ENCODE measurements at regions not wholly inside any gene's neighbourhood (a gene's known extent, or its start where the extent isn't known, plus 50 kb on each side); places are given as distances from the start of the nearest gene placed in this dataset.

DNA sequence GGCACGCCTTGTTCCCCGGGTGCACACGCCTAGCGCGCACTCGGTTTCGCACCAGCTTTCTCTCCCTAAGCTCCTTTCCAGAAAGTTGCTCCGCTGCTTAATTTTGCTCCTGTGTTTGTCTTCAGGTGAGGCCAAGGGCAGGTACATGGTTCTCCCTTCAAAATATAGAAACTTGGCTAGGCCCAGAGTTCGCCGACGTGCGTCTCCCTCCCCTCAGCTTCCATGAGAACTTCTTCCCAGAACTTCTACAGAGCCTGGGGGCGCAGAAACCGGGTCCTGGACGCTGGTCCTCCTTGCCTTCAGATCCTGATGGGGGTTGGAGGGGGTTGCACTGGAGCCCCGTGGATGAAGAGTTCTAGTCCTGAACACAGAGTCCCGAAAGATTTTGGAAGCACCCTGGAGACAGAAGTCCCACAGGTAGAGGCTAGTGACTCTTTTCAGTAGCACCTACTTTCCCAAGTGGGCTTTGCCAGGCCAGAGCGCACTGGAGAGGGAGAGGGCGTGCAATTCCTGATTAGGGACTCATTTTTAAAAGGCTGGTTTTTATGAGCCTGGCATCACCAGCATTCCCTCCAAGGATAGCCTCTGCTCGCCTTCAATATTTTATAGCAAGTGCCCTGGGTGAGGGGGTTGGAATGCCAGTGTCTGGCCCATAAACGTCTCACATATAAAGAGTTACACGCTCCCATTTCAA is 128.4 kb downstream of the TMEM174 start:
- in situ Hi-C loops (cut with HindIII; ENCODE audit: low pct_ligation_motif_present, low pct_unique_long_range_greater_than_20kb, low sequenced_read_pairs): no loop called here
- DNase-seq: no peak

DNA sequence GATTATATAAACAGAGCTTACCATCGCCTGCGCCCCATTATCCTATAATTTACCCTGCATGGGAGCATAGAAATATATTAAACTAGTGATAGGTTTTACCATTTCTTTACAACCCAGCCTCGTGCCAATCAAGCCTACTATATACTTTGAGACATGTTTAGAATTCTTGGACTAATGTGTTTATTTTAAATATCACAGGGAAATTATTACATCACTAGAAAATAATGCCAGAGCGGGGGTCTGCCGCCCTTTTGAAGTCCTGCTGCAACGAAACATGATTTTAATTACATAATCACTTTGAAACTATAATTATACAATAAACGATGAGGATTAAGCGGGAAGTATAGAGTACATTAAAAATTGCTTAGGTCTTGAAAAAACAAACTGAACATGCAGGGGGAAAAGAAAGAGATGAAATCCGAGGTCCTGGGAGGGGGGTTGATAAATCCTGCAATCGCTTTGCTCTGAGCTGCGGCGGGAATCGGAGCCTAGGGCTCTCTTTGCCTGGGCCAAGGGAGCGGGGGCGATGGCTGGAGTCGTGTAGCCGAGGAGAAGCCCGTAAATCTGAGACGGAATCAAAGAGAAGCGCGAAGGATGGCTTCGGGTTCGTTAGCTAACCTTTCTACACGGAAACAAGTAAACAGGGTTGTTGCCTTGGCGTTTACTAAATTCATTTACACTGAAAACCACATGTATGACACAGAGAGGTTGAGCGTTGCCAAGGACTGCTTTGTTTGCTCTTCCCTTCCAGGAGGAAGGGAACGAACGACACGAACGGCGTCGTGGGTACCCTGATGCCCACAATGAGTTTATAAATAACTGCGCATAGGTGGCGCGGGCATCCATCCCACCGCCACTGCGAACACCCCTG is 127.6 kb downstream of the TMEM174 start:
- in situ Hi-C loops (cut with HindIII; ENCODE audit: low pct_ligation_motif_present, low pct_unique_long_range_greater_than_20kb, low sequenced_read_pairs): no loop called here
- DNase-seq: no peak

- no peak for DNase-seq
- in situ Hi-C loops (cut with HindIII; ENCODE audit: low pct_ligation_motif_present, low pct_unique_long_range_greater_than_20kb, low sequenced_read_pairs): no loop called here
Observed at GRCh38 chr5:73299665-73300336, 126.8 kb downstream of the TMEM174 start.

GRCh38 chr5:73298772-73299630 is 126.0 kb downstream of the TMEM174 start:
- in situ Hi-C loops (cut with HindIII; ENCODE audit: low pct_ligation_motif_present, low pct_unique_long_range_greater_than_20kb, low sequenced_read_pairs): no loop called here
- DNase-seq: no peak

DNA sequence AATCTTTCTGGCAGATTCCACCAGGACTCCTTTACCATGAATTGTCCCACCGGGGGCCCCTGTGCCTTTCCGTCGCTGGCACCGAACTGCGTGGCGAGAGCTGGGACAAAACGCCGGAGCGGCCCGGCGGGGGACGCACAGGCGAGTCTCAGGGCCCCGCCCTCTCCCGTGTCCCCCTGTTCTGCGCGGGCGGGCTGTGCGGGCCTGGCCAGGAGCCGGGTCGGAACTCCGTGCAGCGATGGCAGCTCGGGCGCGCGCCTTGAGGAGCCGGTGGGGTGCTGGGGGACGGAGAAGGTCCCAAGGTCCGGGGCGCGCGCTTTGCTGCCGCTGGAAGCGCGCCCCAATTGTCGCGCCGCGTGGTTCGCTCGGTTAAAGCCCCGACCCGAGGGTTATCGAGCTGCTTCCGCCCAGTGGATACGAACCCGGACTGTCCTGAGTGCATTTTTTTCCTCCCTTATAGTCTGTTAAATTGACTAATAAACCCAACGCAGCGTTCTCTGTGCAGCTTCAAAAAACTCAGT is 125.3 kb downstream of the TMEM174 start:
- in situ Hi-C loops (cut with HindIII; ENCODE audit: low pct_ligation_motif_present, low pct_unique_long_range_greater_than_20kb, low sequenced_read_pairs): no loop called here
- DNase-seq: no peak

DNA sequence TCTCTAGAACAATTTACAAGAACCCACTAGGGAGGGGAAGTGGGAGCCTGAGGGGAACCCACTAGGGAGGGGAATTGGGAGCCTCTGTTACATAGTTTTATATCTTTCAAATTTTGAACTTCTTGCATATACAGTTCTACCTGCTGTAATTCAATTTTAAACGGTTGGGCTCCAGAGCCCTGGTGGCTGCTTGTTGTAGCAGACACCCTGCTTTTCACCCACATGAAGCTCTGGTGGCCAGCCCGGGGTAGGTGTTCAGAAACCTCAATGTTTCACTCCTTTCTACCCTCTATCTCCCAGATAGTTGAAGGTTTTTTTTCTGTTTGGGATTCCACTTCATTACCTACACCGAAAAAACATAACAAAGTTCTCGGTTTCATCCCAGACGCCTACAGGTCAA is 124.4 kb downstream of the TMEM174 start:
- in situ Hi-C loops (cut with HindIII; ENCODE audit: low pct_ligation_motif_present, low pct_unique_long_range_greater_than_20kb, low sequenced_read_pairs): no loop called here
- no peak for DNase-seq

DNA sequence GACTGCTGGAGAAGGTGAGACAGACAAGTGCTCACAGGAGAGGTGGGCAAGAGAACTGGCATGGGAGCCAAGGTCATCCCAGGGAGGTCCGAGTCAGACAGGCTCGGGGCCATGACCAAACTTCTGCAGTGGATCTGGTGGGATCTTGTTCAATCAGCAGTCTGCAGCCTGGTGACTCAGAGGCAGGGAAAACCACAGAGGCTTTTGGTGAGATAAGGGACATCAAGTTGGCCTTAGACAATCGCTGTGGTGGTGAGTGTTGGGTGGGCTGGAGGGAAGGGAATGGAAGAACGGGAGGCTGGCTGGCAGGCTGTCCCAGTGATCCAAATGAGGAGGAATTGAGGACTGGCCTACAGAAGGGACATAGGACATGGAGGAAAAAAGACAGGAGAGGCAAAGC is 123.8 kb downstream of the TMEM174 start:
- in situ Hi-C loops (cut with HindIII; ENCODE audit: low pct_ligation_motif_present, low pct_unique_long_range_greater_than_20kb, low sequenced_read_pairs): no loop called here
- DNase-seq: peak; percentile 16

DNA sequence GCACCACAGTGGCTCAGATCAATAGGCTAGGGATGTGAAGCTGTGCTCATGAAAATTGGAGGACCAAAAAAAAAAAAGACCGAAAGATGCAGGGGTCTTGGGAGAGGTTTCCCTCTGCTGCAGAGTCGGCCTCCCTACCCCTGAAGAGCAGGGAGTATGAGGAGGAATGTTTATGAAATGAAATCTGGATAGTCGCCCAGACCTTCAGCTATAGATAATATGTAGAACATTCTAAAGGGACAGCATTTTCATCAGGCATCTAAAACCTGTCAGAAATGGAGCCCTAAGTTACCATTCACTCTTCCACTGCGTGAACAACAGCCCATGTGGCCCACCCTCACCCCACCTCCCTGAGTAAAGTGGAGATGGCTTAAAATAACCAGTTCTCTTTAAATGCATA is 122.9 kb downstream of the TMEM174 start:
- in situ Hi-C loops (cut with HindIII; ENCODE audit: low pct_ligation_motif_present, low pct_unique_long_range_greater_than_20kb, low sequenced_read_pairs): no loop called here
- DNase-seq: no peak

GRCh38 chr5:73295447-73295846 is 122.5 kb downstream of the TMEM174 start:
- no peak for DNase-seq
- in situ Hi-C loops (cut with HindIII; ENCODE audit: low pct_ligation_motif_present, low pct_unique_long_range_greater_than_20kb, low sequenced_read_pairs): no loop called here

DNA sequence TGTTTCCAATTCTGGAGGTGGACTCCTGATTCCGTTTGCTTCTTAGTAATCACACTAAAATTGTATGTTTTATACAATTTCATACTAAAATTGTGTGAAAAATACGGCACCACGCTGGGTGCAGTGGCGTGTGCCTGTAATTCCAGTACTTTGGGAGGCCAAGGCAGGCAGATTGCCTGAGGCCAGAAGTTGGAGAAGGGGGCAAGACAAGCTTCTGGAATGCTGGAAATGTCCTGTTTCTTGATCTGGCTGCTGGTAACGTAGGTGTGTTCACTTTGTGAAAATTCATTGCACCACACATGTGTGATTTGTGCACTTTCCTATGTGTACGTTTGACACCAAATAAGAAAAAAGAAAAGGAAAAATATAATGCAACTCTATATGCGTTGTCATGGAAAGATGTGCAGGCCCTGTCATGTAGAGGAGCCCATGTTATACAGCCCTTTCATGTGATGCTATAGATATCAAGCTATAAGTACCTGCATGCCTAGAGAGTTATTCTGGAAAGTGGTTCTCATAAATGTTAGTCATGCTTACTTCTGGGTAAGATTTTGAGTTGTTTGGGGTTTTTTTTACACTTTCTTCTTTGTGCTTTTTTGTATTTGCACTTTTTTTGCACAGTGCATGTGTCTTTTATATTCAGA is 119.9 kb downstream of the TMEM174 start:
- no peak for DNase-seq
- in situ Hi-C loops (cut with HindIII; ENCODE audit: low pct_ligation_motif_present, low pct_unique_long_range_greater_than_20kb, low sequenced_read_pairs): no loop called here

DNA sequence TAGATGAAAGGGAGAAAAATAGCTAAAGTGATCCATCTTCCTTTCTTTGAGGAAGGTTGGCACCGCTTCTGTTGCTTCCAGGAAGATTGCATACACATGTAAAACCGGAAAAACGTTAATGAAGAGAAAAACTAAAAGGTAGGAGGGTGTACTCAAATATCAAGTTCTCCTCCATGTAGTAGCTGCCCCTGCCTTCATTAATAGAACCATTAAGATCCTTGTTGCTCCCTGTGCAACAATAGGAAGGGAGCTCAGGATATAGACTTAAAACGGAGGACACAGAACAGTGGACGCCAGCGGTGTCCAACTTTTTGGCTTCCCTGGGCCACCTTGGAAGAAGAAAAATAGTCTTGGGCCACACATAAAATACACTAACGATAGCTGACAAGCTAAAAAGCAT is 118.9 kb downstream of the TMEM174 start:
- DNase-seq: no peak
- in situ Hi-C loops (cut with HindIII; ENCODE audit: low pct_ligation_motif_present, low pct_unique_long_range_greater_than_20kb, low sequenced_read_pairs): no loop called here

GRCh38 chr5:73290242-73290641 is 117.2 kb downstream of the TMEM174 start:
- DNase-seq: no peak
- in situ Hi-C loops (cut with HindIII; ENCODE audit: low pct_ligation_motif_present, low pct_unique_long_range_greater_than_20kb, low sequenced_read_pairs): no loop called here

GRCh38 chr5:73288803-73289720 is 116.1 kb downstream of the TMEM174 start:
- no peak for DNase-seq
- in situ Hi-C loops (cut with HindIII; ENCODE audit: low pct_ligation_motif_present, low pct_unique_long_range_greater_than_20kb, low sequenced_read_pairs): no loop called here

- no peak for DNase-seq
- in situ Hi-C loops (cut with HindIII; ENCODE audit: low pct_ligation_motif_present, low pct_unique_long_range_greater_than_20kb, low sequenced_read_pairs): no loop called here
Observed at GRCh38 chr5:73286896-73287295, 113.9 kb downstream of the TMEM174 start.

GRCh38 chr5:73284985-73285384 is 112.0 kb downstream of the TMEM174 start:
- no peak for DNase-seq

GRCh38 chr5:73284220-73284795 is 111.3 kb downstream of the TMEM174 start:
- DNase-seq: no peak

More at GRCh38 chr5:73284985-73285384, 112.0 kb downstream of the TMEM174 start:
- in situ Hi-C loops (cut with HindIII; ENCODE audit: low pct_ligation_motif_present, low pct_unique_long_range_greater_than_20kb, low sequenced_read_pairs): no loop called here

GRCh38 chr5:73282923-73283322 is 109.9 kb downstream of the TMEM174 start:
- DNase-seq: no peak

More at GRCh38 chr5:73284220-73284795, 111.3 kb downstream of the TMEM174 start:
- in situ Hi-C loops (cut with HindIII; ENCODE audit: low pct_ligation_motif_present, low pct_unique_long_range_greater_than_20kb, low sequenced_read_pairs): no loop called here

More at GRCh38 chr5:73282923-73283322, 109.9 kb downstream of the TMEM174 start:
- in situ Hi-C loops (cut with HindIII; ENCODE audit: low pct_ligation_motif_present, low pct_unique_long_range_greater_than_20kb, low sequenced_read_pairs): no loop called here
